Gastrocnemius medialis (tissue), 4 donors: ENCODE measurements at regions not wholly inside any gene's neighbourhood (a gene's known extent, or its start where the extent isn't known, plus 50 kb on each side); places are given as distances from the start of the nearest gene placed in this dataset.

Experiments used
- ATAC-seq, 2 donors: fragments of 150-250 bp; one replicate each; pipeline ENCODE4 v1.9.1; 2016
- DNase-seq, 2 donors: peaks; one replicate each; pipeline ENCODE4 v3.0.0-alpha.2; 2019
- H3K27ac ChIP-seq, 4 donors: fragments of 200-600 bp; sonication (generic); 1 replicate in 1 of 4; 2 replicates in 3 of 4; pipeline ENCODE4 v1.5.1; 2016 to 2018; ENCODE audit warnings: mild to moderate bottlenecking in 2 of 4, moderate library complexity in 1 of 4
- H3K27me3 ChIP-seq, 3 donors: fragments of 200-600 bp; sonication (generic) in 2 of 3; 1 replicate in 1 of 3; 2 replicates in 2 of 3; pipeline versions ENCODE4 v1.5.1 to v1.6.0; 2016 to 2019; ENCODE audit warnings: mild to moderate bottlenecking in 1 of 3, moderate library complexity in 1 of 3
- H3K36me3 ChIP-seq, 2 donors: fragments of 200-600 bp; sonication (generic) in 1 of 2; one replicate each; pipeline ENCODE4 v1.5.1; 2017 to 2018
- H3K4me1 ChIP-seq, 2 donors: fragments of 200-600 bp; sonication (generic) in 1 of 2; one replicate each; pipeline ENCODE4 v1.5.1; 2016 to 2017; ENCODE audit warnings: mild to moderate bottlenecking in 2 of 2
- H3K4me3 ChIP-seq, 4 donors: fragments of 200-600 bp; sonication (generic) in 3 of 4; 1 replicate in 1 of 4; 2 replicates in 3 of 4; pipeline ENCODE4 v1.5.1; 2016 to 2019; ENCODE audit warnings: mild to moderate bottlenecking in 2 of 4
- H3K9me3 ChIP-seq, 3 donors: fragments of 200-600 bp; sonication (generic) in 2 of 3; 1 replicate in 1 of 3; 2 replicates in 2 of 3; pipeline ENCODE4 v1.5.1; 2016 to 2019
- CTCF ChIP-seq, 5 experiments: fragments of 450-650 bp in 3 of 5; fragments of 200-600 bp in 2 of 5; sonication (generic) in 2 of 5; IDR thresholded peaks in 4 of 5; conservative IDR thresholded peaks in 1 of 5; 1 replicate in 4 of 5; 2 replicates in 1 of 5; pipeline ENCODE4 v1.5.1; 2016 to 2019; ENCODE audit warnings: antibody characterized with exemption in 5 of 5, mild to moderate bottlenecking in 3 of 5, moderate library complexity in 3 of 5
- POLR2A ChIP-seq, 2 donors: fragments of 450-650 bp; IDR thresholded peaks; one replicate each; pipeline ENCODE4 v1.6.1; 2017; ENCODE audit warnings: antibody characterized with exemption in 2 of 2, mild to moderate bottlenecking in 2 of 2, moderate library complexity in 2 of 2
- in situ Hi-C, 4 donors: fragments of 200-750 bp; cut with MboI; loops; one replicate each; pipeline versions ENCODE4 v1.15.0 to v1.8.0; 2017; ENCODE audit warnings: low sequenced_read_pairs in 4 of 4
- intact Hi-C: fragments of 100-400 bp; cut with DNase I; formaldehyde crosslinking; loops from one replicate; pipeline ENCODE4 v1.15.1; 2023; ENCODE audit warnings: low total_unique reads

DNA sequence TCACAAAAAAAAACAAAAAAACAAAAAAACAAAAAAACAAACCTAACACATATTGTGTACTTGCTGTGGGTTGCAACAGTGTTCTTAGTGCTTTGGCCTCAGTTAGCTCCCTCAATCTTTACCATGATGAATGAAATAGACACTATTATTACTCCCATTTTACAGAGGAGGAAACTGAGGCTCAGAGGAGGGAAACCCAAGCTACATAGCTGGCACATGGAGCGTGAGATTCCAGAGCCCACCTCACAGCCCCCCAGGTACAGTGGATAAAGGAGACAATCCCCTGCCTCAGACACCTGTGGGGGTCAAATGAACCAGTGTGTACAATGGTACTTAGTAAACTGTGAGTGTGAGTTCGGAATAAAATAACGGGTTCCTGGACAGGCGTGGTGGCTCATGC is 104.9 kb upstream of the SMAD3 start:
- no peak overlapping the region for H3K27ac ChIP-seq
- no peaks in the 10 kb centered on the region for H3K36me3 ChIP-seq
- no peaks in the 10 kb centered on the region for H3K4me1 ChIP-seq
- intact Hi-C loops = no loop called here
- in situ Hi-C loops = no loop called here
- no peaks in the 10 kb centered on the region for H3K27me3 ChIP-seq
- TF ChIP-seq CTCF (IDR thresholded peaks at IDR 0.05 in 4 of 5, conservative IDR thresholded peaks at IDR 0.05 in 1 of 5) = no peak
- TF ChIP-seq POLR2A (IDR thresholded peaks at IDR 0.05) = no peak
- DNase-seq (no peak), ATAC-seq (no peak)
- H3K9me3 ChIP-seq = no peaks in the 10 kb centered on the region
- H3K4me3 ChIP-seq = no peak overlapping the region

- Histone ChIP-seq H3K4me1 (no peaks in the 10 kb centered on the region), H3K4me3 (no peak overlapping the region), H3K27ac (no peak overlapping the region), H3K27me3 (no peaks in the 10 kb centered on the region), H3K36me3 (no peaks in the 10 kb centered on the region), H3K9me3 (no peaks in the 10 kb centered on the region)
- TF ChIP-seq CTCF (IDR thresholded peaks at IDR 0.05 in 4 of 5, conservative IDR thresholded peaks at IDR 0.05 in 1 of 5) (no peak), POLR2A (IDR thresholded peaks at IDR 0.05) (no peak)
- intact Hi-C loops = no loop called here
- in situ Hi-C loops = no loop called here
- DNase-seq (no peak), ATAC-seq (no peak)
These were observed 104.0 kb upstream of the SMAD3 start for GRCh38 chr15:66961407-66961884.

DNA sequence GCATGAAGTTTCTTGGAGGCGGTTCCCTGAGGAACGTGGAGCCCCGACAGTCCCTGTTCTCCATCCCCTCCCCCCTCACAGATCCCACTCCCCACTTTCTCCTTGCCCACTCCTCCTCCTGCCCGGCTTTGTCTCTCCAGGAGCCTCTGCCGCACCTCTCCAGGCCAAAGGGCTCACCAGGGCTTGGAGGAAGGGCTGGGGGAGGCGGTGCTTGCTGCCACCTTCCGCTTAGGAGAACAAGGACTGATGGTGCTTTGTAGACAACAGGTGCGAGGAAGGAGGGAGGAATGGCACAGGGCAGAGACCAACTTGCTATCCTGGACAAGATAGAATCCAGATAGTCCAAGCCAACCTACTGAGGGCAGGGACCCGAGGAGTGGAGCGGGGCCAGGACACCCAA is 103.5 kb upstream of the SMAD3 start:
- H3K4me3 ChIP-seq = no peak overlapping the region
- H3K27ac ChIP-seq = no peak overlapping the region
- H3K36me3 ChIP-seq = no peaks in the 10 kb centered on the region
- ATAC-seq (no peak), DNase-seq (no peak)
- H3K27me3 ChIP-seq = no peaks in the 10 kb centered on the region
- H3K9me3 ChIP-seq = no peaks in the 10 kb centered on the region
- H3K4me1 ChIP-seq = no peaks in the 10 kb centered on the region
- TF ChIP-seq POLR2A (IDR thresholded peaks at IDR 0.05) = no peak
- TF ChIP-seq CTCF (IDR thresholded peaks at IDR 0.05 in 4 of 5, conservative IDR thresholded peaks at IDR 0.05 in 1 of 5) = no peak
- intact Hi-C loops = no loop called here
- in situ Hi-C loops = no loop called here

GRCh38 chr15:66962522-66962921 is 102.9 kb upstream of the SMAD3 start:
- no peaks in the 10 kb centered on the region for H3K9me3 ChIP-seq
- intact Hi-C loops = no loop called here
- no peak overlapping the region for H3K27ac ChIP-seq
- in situ Hi-C loops = no loop called here
- H3K4me3 ChIP-seq = no peak overlapping the region
- no peaks in the 10 kb centered on the region for H3K27me3 ChIP-seq
- H3K4me1 ChIP-seq = no peaks in the 10 kb centered on the region
- DNase-seq (no peak), ATAC-seq (no peak)
- no peaks in the 10 kb centered on the region for H3K36me3 ChIP-seq
- TF ChIP-seq CTCF (IDR thresholded peaks at IDR 0.05 in 4 of 5, conservative IDR thresholded peaks at IDR 0.05 in 1 of 5) = no peak
- TF ChIP-seq POLR2A (IDR thresholded peaks at IDR 0.05) = no peak

DNA sequence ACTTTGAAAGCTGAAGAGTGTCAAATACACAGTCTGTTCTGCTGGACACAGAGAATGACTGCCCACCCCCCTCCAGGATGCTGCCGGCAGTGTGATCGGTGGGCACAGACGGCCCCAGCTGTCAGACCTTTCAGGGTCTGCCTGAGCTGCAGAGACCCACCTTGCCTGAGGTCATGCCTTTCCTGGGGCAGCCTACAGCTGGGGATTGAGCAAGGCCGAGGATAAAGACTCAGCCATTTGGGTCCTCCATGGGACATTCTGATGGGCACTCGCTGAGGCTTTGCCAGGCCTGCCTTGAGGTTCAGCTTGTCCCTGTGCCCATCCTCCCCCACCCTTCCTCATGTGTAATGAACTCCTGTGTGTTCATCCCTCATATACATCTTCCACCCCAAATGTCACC is 102.3 kb upstream of the SMAD3 start:
- in situ Hi-C loops (no loop called here), intact Hi-C loops (no loop called here)
- H3K36me3 ChIP-seq = no peaks in the 10 kb centered on the region
- no peak for ATAC-seq
- TF ChIP-seq CTCF (IDR thresholded peaks at IDR 0.05 in 4 of 5, conservative IDR thresholded peaks at IDR 0.05 in 1 of 5) (no peak), POLR2A (IDR thresholded peaks at IDR 0.05) (no peak)
- H3K27ac ChIP-seq = no peak overlapping the region
- no peak overlapping the region for H3K4me3 ChIP-seq
- H3K4me1 ChIP-seq = no peaks in the 10 kb centered on the region
- H3K27me3 ChIP-seq = no peaks in the 10 kb centered on the region
- H3K9me3 ChIP-seq = no peaks in the 10 kb centered on the region
- no peak for DNase-seq
